ENCODE measurements at regions not wholly inside any gene's neighbourhood (a gene's known extent, or its start where the extent isn't known, plus 50 kb on each side); places are given as distances from the start of the nearest gene placed in this dataset.

- Histone ChIP-seq H3F3A (ENCODE audit: insufficient read depth, low read length, poor library complexity, severe bottlenecking) (no peaks in the 10 kb centered on the region), H3K27me3 (ENCODE audit: insufficient read depth, low read depth, low read length) (no peaks in the 10 kb centered on the region), H3K27ac (ENCODE audit: low read length) (no peak overlapping the region), H2AFZ (ENCODE audit: low read depth, low read length) (no peak overlapping the region), H3K79me2 (replicated peaks; ENCODE audit: insufficient read depth, low read length) (no peaks in the 10 kb centered on the region), H4K20me1 (ENCODE audit: insufficient read depth) (no peaks in the 10 kb centered on the region), H3K9me2 (ENCODE audit: insufficient read depth, low read length) (no peaks in the 10 kb centered on the region), H3K36me3 (ENCODE audit: insufficient read depth, low read length) (no peaks in the 10 kb centered on the region), H3K4me2 (ENCODE audit: low read length) (no peak overlapping the region), H3K9ac (ENCODE audit: low read length) (no peak overlapping the region), H3K4me3 (ENCODE audit: low read length) (no peak overlapping the region), H3K9me3 (ENCODE audit: low read length) (no peaks in the 10 kb centered on the region)
- TF ChIP-seq RAD21 (conservative IDR thresholded peaks at IDR 0.05) (no peak), MXI1 (conservative IDR thresholded peaks at IDR 0.05; ENCODE audit: poor library complexity, severe bottlenecking) (no peak), EZH2 (IDR thresholded peaks at IDR 0.05; ENCODE audit: borderline replicate concordance, insufficient read depth, low read length, poor library complexity, severe bottlenecking) (no peak), SMC3 (conservative IDR thresholded peaks at IDR 0.05; ENCODE audit: poor library complexity) (no peak), TAF1 (IDR thresholded peaks at IDR 0.05; ENCODE audit: low read depth) (no peak), EP300 (conservative IDR thresholded peaks at IDR 0.05; ENCODE audit: poor library complexity, severe bottlenecking) (no peak), POLR2AphosphoS5 (IDR thresholded peaks at IDR 0.05) (no peak)
- TF ChIP-seq, protein P1, sequence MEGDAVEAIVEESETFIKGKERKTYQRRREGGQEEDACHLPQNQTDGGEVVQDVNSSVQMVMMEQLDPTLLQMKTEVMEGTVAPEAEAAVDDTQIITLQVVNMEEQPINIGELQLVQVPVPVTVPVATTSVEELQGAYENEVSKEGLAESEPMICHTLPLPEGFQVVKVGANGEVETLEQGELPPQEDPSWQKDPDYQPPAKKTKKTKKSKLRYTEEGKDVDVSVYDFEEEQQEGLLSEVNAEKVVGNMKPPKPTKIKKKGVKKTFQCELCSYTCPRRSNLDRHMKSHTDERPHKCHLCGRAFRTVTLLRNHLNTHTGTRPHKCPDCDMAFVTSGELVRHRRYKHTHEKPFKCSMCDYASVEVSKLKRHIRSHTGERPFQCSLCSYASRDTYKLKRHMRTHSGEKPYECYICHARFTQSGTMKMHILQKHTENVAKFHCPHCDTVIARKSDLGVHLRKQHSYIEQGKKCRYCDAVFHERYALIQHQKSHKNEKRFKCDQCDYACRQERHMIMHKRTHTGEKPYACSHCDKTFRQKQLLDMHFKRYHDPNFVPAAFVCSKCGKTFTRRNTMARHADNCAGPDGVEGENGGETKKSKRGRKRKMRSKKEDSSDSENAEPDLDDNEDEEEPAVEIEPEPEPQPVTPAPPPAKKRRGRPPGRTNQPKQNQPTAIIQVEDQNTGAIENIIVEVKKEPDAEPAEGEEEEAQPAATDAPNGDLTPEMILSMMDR (IDR thresholded peaks at IDR 0.05; ENCODE audit: poor library complexity, severe bottlenecking) = no peak
- TF ChIP-seq, protein P2, sequence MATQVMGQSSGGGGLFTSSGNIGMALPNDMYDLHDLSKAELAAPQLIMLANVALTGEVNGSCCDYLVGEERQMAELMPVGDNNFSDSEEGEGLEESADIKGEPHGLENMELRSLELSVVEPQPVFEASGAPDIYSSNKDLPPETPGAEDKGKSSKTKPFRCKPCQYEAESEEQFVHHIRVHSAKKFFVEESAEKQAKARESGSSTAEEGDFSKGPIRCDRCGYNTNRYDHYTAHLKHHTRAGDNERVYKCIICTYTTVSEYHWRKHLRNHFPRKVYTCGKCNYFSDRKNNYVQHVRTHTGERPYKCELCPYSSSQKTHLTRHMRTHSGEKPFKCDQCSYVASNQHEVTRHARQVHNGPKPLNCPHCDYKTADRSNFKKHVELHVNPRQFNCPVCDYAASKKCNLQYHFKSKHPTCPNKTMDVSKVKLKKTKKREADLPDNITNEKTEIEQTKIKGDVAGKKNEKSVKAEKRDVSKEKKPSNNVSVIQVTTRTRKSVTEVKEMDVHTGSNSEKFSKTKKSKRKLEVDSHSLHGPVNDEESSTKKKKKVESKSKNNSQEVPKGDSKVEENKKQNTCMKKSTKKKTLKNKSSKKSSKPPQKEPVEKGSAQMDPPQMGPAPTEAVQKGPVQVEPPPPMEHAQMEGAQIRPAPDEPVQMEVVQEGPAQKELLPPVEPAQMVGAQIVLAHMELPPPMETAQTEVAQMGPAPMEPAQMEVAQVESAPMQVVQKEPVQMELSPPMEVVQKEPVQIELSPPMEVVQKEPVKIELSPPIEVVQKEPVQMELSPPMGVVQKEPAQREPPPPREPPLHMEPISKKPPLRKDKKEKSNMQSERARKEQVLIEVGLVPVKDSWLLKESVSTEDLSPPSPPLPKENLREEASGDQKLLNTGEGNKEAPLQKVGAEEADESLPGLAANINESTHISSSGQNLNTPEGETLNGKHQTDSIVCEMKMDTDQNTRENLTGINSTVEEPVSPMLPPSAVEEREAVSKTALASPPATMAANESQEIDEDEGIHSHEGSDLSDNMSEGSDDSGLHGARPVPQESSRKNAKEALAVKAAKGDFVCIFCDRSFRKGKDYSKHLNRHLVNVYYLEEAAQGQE (IDR thresholded peaks at IDR 0.05; ENCODE audit: borderline replicate concordance) = no peak
Observed at GRCh38 chr11:37647767-37648166, 1049.7 kb upstream of the RAG2 start.

DNA sequence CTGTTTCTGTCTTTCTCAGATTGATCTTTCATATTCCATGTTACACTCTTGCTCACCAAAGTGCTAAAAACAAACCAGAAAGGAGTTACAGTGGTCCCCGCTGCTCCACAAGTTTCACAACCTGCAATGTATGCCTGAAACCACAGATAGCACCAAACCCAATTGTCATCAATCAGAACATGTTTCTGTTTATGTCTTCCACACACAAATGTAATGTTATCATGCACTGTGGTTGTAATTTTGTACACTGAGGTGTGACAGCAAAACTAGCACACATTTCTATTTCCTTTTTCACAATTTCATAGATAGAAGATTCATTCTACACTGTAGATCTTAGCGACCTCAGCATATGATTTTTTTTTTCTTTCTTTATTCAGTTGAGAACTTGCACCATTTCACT is 1045.9 kb upstream of the RAG2 start:
- Histone ChIP-seq H3K4me3 (ENCODE audit: low read length) (no peak overlapping the region), H3K36me3 (ENCODE audit: insufficient read depth, low read length) (no peaks in the 10 kb centered on the region), H4K20me1 (ENCODE audit: insufficient read depth) (no peaks in the 10 kb centered on the region), H3K9me2 (ENCODE audit: insufficient read depth, low read length) (no peaks in the 10 kb centered on the region), H2AFZ (ENCODE audit: low read depth, low read length) (no peak overlapping the region), H3K27me3 (ENCODE audit: insufficient read depth, low read depth, low read length) (no peaks in the 10 kb centered on the region), H3F3A (ENCODE audit: insufficient read depth, low read length, poor library complexity, severe bottlenecking) (no peaks in the 10 kb centered on the region), H3K4me2 (ENCODE audit: low read length) (no peak overlapping the region), H3K27ac (ENCODE audit: low read length) (no peak overlapping the region), H3K9me3 (ENCODE audit: low read length) (no peaks in the 10 kb centered on the region), H3K9ac (ENCODE audit: low read length) (no peak overlapping the region), H3K79me2 (replicated peaks; ENCODE audit: insufficient read depth, low read length) (no peaks in the 10 kb centered on the region)
- TF ChIP-seq, protein P2 (IDR thresholded peaks at IDR 0.05; ENCODE audit: borderline replicate concordance) = no peak
- TF ChIP-seq POLR2AphosphoS5 (IDR thresholded peaks at IDR 0.05) (no peak), EZH2 (IDR thresholded peaks at IDR 0.05; ENCODE audit: borderline replicate concordance, insufficient read depth, low read length, poor library complexity, severe bottlenecking) (no peak), EP300 (conservative IDR thresholded peaks at IDR 0.05; ENCODE audit: poor library complexity, severe bottlenecking) (no peak), MXI1 (conservative IDR thresholded peaks at IDR 0.05; ENCODE audit: poor library complexity, severe bottlenecking) (no peak), SMC3 (conservative IDR thresholded peaks at IDR 0.05; ENCODE audit: poor library complexity) (no peak), RAD21 (conservative IDR thresholded peaks at IDR 0.05) (no peak)
- TF ChIP-seq, protein P1 (IDR thresholded peaks at IDR 0.05; ENCODE audit: poor library complexity, severe bottlenecking) = no peak
